Activated CD4-positive, alpha-beta T cell treated with anti-CD3 and anti-CD28 coated beads, Interleukin-2, amount 50 U/mL, for 4 hours (primary cell): ENCODE measurements at regions not wholly inside any gene's neighbourhood (a gene's known extent, or its start where the extent isn't known, plus 50 kb on each side); places are given as distances from the start of the nearest gene placed in this dataset.

Experiments
- DNase-seq, 2 experiments: peaks; one replicate each; pipeline ENCODE4 v3.0.0-alpha.2; 2020

DNA sequence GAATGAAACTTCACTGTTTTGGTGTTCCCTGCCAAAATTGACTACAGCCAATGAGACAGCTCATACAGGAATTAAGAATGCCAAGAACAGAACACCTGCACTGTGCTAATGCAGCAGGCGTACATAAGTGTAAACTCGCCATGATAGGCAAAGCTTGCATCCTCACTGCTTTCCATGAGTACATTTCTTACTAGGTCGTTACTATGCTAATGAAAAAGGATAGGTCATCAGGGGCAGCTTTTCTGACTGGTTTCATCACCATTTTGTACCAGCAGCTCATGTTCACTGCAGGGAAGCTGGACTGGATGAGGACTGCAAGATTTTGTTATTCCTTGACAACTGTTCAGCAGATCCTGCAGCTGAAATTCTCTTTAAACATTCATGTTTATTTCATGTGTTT is 1383.8 kb downstream of the EFNB2 start:
- DNase-seq: no peak

DNA sequence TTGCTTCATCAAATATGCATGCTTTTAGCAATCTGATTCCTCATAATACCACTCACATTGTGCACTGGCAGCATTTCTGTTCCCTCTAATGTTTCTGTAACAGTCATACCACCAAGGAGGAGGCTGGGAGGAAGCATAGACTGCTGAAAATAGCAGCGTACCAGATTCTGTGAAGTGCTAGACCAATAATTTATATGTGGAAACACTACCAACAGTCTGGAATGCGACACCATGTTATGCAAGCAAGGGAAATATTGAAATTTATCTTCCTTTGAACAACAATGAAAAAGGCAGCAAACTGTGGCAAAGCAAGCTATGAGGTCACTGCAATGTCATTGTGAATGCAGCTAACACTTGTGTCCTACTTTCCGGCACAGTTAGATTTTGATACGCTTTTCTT is 1388.0 kb downstream of the EFNB2 start:
- DNase-seq: no peak

DNA sequence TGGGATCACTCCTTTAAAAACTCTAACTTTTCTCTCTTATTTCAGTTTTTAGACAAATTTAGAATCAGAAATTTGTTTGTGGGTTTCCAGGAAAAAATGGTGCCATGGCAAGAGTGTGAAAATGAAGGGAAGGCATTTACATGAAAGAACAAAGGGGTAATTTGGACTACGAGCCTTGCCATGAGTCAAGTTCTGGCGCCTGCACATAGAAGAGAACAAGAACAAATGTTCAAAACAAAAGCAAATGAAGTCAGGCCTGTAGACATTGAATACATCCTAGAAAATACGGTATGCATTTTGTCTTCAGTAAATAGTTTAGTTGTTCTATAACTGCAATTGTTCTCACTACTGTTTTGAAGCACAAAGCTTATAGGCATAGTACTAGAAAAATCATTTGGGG is 1390.5 kb downstream of the EFNB2 start:
- DNase-seq: no peak

DNA sequence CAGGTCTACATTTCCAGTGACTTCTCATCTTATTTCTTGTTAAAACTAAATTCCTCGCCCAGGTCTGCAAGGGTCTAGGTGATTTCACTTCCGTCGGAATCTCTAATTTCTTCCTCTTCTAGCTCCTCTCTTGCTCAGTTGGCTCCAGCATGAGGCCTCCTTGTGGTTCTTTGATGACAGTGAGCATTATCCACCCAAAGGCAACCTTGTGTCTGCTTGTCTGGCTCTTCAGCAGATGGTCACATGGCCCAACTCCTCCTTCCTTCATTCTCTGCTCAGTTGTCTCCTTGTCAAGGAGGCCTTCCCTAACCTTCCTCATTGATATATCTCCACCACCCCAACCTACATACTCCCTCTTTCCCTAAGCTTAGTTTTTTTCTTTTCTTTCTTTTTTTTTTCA is 1391.4 kb downstream of the EFNB2 start:
- no peak for DNase-seq

DNA sequence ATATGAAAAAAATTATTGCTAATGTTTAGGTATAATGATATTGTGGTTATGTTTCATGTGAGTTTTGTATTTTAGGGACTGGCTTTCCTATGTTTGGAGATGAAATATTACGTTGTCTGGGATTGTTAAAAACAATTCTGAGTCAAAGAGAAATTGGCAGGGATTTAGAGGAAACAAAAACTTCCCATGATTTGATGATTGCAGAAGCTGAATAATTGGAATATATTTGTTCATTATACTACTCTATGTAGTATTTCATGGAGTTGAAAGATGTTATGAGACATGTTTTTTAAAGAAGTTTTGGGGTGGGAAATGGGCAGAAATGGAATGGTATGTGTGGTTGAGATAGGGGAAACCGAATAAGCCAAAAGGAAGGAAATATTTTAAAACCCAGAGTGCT is 1392.9 kb downstream of the EFNB2 start:
- no peak for DNase-seq

DNA sequence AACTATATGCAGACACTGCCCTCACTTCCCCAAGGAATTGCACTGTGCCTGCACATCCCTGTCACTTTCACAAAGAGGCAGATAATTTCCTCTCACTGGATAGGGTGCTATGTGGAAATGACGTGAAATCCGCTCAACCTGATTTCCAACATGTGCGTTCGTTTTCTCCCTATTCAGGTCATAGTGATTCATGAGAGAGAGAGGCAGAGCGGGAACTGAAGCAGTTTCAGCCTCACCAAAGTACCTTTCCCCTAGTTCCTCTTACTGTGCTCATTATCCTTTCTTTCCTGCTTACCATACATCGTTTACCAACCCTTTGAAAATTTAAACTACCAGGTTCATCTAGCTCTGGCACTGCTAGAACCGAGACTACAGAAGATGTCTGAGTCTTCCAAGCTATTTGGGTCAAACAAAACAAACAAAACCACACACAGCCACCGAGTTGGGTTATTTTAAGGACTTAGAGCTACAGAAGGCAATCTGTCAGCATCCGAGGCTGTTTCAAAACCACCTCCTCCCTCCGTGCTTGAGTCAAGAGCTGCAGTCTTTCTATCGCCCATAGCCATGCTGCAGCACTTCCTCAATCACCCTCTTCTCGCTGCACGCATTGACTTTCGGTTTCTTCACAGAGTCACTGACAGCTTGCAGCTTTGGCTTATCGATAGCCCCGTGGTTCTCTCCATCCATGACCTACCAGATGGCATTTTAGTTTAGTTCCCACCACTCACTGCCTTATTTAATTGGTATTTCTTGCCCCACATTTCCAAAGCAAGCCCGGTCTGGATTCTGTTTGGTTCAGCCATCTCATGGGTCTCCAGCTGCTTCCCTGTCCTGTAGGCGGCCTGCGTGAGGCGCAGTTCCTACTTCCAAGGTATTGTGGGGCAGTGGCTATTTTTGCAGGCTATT is 1395.8 kb downstream of the EFNB2 start:
- DNase-seq: peak; percentile 37 to 41

DNA sequence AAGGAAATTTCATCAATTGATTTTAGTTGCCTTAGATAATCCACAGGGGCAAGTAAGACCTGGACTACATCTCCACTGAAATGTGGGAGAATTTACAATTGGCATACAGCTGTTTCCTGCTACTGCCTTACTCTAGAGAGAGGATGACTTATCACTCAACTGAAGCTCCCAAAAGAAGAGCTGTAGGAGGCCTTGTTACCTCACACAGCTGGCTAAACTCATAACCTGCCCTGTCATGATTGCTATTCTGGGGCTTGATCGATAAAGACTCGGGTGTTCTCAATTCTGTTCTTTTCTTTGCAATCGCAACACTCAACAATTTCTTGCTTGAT is 1396.4 kb downstream of the EFNB2 start:
- DNase-seq: no peak

DNA sequence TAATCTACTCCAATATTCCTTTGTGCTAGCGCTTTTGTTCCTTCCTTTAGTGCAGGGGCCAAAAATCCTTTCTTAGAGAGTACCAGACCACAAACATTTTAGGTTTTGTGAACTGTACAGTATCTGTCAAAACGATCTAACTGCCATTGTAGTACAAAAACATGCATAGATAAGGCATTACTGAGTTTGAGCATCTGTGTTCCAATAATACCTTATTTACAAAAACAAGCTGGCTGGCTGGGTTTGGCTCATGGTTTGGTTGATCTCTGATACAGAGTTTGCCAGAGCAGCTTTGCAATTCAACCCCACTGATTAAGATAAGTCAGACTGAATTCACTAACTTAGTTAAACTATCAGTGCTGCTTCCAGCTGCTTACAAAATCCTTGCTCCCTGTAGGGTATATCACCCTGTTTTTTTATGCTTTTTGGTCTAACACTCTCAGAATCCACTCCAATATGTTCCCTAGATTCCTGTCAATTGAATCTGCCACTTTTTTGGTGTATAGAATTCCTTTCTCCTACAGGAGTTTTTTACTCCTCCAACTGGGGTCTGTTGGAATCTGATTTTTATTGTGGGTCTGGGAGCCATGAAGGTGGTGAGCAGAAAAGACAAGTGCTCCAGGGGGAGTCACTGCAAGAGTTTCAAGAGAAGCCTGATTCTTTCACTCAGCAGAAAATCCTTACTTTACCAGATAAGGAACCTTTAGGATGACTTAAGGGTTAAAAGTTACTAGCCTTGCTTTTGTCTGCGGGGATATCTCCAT is 1399.4 kb downstream of the EFNB2 start:
- no peak for DNase-seq

DNA sequence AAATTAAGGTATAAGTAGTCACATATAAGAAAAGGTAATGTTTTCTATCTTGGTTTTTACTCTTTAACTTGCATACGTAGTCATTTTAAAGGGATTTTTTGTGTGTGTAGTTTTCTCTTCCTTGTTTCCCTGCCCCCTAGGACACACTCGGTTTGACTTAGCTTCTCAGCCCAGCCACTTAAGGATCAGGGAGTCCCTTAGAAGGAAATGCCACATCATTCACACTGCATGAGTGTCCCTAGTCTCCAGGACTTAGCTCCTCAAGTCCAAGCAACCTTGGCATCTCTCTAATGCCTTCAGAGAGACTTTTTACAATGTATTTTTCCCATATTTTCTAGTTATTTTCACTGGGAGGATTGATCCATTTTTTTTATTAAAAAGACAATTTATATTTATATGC is 1407.7 kb downstream of the EFNB2 start:
- DNase-seq: no peak

DNA sequence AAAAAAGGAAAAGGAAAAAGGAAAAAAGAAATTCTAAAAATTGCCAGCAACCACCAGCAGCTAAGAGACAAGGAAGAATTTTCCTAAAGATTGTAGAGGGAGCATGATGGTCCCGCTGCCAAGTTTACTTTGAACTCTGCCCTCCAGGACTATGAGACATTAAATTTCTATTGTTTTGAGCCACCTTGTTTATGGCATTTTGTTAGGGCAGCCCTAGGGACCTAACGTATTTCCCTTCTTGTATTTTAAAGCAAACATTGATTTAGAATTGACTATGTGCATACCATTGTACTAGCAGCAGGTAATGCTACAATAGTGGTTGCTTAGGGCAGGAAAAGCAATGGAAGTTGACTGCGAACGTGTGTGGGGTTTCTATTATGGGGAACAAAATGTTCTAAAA is 1414.2 kb downstream of the EFNB2 start:
- no peak for DNase-seq

DNA sequence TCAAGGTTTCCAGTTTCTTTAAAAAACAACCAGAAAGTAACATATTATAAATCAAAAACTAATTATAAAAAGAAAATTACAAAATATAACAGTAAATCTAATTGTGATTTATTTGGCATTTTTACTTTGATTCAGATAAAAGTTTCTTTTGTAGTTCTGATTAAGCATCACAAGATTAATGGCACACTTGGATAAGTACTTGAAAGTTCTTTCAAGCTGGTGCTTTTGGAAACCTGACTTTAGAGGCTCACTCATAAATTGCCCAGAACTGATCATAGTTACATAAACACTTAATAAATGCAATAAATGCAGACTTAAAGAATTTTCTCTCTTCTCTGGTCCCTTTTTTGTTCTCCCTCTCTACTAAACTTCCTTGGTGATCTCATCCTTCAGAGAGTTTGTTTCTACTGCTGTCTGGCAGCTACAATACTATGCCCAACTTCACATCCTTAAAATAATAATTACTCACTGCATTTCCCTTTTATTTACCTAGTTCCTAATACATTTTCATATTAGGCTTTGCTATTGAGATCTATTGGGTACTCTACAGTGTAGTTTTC is 1417.0 kb downstream of the EFNB2 start:
- DNase-seq: no peak

DNA sequence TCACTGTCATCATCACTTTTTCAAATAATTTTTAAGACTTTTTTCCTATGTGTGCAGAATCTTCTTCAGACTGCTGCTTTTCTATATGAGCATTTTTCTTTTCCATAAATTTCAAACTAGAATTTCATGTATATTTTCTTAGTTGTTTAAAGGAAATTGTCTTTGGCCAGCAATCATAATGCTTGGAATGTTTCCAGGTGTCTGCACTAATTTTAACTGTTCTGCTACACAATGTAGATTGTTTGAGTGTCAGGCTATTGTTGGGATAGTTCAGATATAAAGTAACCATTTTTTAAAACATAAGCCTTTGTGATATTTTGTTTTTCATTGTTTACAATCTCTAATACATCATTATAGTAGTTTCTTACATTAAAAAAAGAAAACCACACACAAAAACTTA is 1418.5 kb downstream of the EFNB2 start:
- no peak for DNase-seq

DNA sequence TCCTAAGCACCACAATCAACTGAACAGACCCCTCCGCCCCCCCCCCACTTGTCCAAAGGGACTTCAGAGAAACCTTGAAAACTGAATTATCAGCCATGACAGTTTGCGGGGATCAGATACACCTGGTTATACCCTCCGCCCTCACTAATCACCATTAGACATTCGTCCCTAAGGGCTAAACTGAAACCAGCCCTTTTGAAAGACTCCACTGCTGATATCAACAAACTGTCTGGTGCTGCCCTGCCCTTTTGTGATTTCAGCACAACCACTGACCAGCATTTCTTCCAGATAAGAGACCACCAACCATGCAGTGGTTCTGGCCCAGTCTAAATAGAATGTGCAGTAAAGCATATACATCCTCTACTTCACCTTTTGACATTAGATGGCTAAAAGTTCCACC is 1422.9 kb downstream of the EFNB2 start:
- DNase-seq: no peak

DNA sequence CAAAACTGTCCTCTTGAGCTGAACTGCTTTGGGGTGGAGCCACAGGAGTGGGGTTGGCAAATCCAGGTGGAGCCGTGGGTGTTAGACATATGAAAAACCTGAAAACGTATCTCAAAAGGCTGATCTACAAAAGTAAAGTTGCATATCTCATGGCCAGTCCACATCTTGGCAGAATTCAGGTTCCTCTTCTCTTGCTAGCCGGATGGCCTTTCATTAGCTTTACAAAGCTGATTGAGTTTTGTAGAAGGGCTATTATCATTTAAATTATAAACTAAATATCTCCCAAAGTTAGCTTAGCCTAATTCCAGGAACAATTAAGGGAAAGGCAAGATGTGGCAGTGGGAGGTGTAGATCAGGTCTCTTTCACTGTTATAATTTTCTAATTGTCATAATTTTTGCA is 1427.7 kb downstream of the EFNB2 start:
- DNase-seq: no peak

DNA sequence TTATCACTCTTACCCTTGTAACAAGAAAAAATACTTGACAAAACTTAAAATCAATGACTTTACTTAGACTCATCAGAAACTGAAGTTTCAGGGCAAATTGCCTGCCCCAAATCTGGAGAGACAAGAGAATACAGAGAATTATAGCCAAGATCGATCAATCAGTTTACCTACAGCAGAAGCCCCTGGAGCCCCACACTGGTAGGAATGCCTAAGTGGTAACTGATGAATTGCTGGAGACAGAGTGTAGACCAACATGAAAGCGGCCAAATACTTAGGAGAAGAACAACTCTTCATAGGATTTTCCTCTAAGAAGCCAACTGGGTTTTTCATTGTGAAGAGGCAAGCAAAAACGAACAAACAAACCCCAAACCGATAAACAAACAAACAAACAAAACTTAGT is 1430.0 kb downstream of the EFNB2 start:
- no peak for DNase-seq

DNA sequence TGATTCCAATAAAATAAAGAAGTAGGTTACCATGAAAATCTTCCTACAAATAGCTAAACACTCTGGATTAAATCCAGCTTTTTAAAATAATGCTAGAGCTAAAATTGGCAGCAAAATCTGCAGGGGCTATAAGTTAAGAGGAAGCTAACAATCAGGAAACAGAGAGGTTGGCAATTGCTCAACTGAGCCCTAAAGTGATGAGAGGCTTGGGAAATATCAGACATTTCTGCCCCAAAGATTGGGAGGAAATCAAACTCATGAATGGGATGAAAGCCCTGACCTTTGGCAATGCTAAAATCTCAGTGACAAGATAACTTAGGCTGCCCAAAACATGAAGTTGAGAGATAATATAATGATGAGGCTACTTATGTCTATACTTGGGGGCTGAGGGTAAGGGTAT is 1437.9 kb downstream of the EFNB2 start:
- no peak for DNase-seq

DNA sequence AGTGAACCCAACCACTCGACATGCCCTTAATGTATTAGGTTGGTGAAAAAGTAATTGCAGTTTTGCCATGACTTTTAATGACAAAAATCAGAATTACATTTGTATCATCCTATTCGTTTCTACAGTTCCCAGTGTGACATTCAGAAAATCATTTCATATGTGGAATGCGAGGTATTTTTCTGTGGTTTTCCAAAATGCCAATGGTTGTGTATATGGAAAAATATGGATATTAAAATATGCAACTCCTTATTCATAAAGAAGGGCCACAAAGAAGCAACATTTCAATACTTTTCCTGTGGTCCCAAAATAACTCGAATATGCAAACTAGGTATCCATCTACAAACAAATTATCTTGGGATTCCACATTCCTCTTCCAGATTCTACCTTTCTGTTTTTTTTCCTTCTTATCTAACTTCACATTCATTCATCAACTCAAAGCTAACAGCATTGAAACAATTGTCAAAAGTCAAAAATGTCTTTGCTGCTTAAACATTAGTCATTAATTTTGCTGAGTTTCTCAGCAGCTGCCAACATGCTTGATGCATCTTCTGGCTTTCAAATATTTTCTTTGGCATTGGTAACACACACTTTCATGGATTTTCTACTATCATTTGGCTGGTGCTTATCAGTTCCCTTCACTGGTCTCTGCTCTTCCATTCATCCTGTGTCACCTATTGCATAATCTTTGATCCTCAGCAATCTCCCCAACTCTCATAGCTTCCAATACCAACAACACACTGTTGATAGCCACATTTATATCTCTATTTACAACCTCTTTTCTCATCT is 1445.4 kb downstream of the EFNB2 start:
- no peak for DNase-seq

DNA sequence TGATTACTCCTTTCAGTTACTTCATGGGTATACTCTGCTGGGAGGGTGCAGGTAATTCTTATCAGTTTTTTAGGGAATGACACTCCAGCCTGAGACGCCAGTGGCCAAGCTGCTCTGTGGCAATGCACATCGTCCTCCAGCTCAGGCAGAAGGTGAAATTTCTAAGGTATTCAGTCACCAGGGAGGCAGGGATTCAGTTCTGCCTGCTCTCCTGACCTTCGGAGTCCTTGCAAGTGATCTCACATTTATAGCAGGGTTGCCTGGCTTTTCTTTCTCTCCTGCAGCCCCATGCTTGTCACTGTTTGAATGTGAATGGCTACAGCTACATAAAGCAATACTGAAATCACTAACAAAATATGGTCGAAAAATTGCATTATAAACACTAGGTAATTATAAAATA is 1447.5 kb downstream of the EFNB2 start:
- no peak for DNase-seq

DNA sequence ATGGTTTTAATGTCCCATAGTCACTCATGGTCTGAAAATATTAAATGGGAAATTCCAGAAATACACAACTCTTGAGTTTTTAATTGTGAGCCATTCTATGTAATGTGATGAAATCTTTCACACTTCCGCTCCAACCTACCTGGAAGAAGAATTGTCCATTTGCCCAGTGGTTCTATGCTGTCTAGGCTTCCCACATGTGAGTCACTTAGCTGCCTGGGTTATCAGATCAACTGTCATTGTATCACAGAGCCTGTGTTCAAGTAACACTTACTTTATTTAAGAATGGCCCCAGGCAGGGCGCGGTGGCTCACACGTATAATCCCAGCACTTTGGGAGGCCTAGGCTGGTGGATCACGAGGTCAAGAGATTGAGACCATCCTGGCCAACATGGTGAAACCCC is 1450.5 kb downstream of the EFNB2 start:
- DNase-seq: no peak

DNA sequence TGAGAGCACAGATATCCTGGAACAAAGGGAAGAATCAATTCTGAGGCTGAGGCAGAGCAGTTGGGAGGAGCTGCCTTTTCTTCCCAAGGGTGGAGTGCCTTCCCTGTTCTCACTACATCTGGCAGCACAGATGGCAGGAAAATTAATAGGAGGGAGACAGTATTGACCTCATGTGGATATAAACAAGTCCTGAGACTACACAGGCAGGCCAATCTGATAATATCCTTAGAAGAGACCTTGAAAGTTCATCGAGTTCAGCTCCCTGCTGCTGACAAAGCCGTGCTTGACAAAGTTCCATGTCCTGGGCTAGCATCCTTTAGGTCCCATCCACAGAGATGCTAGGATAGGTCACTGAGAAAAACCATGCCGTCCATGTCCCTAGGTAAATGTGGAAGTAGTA is 1451.5 kb downstream of the EFNB2 start:
- no peak for DNase-seq

DNA sequence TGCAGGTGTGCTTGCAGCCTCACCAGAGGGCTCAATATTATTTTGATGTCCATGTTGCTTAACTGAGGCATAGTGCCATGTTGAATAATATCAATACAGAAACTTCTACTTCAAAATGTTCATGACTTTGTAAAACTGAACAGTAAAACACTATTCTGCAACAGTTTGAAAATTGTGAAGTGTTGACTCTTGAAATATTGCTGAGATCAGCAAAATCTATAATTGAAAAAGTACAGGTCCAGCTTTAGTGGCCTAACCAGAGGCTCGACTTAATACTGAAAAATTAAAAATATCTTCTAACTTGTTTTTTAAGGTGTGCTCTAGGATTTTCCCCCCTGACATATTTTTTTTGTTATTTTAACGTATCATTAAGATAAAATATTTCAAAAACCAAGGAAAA is 1460.7 kb downstream of the EFNB2 start:
- no peak for DNase-seq

DNA sequence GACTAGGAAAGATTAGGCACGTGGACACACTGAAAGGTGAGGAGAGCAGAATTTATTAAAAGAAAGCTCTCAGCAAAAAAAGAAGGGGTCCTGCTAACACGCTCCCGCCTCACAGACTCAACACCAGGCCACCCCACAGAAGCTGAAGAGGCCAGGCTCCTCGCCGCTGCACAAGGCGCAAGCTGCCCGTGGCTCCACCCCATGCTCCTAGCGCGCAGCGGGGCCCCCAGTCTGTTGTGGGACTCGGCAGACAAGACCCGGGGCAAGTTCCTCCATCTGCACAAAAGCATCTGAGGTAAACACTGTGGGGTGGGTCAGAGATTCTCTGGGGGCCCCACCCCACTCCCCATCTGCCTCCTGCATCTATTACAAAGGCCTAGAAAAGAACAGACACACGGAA is 1462.4 kb downstream of the EFNB2 start:
- no peak for DNase-seq

DNA sequence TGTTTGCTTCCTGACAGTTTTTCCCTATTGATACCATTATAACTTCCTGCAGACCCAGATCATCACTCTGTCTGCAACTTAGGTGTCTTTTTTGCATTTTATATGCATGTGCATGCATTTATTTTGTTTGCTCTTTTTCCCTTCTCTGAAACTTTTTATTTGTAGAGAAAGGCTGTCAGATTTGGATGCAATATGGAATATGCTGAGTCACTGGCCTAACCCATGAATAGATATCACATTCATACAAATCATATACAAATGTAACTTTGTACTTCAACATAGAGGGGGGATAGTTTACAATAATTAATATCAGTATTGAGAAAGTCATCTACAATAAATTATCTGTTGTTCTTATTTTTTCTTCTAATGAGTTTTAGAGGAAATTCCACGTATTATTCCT is 1465.0 kb downstream of the EFNB2 start:
- DNase-seq: no peak
